Keratinocyte (primary cell): ENCODE measurements at regions not wholly inside any gene's neighbourhood (a gene's known extent, or its start where the extent isn't known, plus 50 kb on each side); places are given as distances from the start of the nearest gene placed in this dataset.

Experiments used
- CTCF ChIP-seq, 3 experiments: IDR thresholded peaks in 1 of 3; conservative IDR thresholded peaks in 1 of 3; optimal IDR thresholded peaks in 1 of 3; 2 replicates in 2 of 3; 3 replicates in 1 of 3; pipeline versions ENCODE3 to v1.5.1; 2011; ENCODE audit warnings: low read length in 3 of 3, mild to moderate bottlenecking in 3 of 3, moderate library complexity in 2 of 3, control low read depth in 1 of 3, inconsistent platforms in 1 of 3; ENCODE audit not compliant: insufficient read depth in 2 of 3; ENCODE audit errors: extremely low read depth in 1 of 3
- EZH2 ChIP-seq: IDR thresholded peaks from one replicate; pipeline ENCODE4 v1.6.1; 2012; ENCODE audit warnings: inconsistent platforms, mild to moderate bottlenecking, low read length, moderate library complexity

- TF ChIP-seq CTCF (optimal IDR thresholded peaks at IDR 0.05 in 1 of 3, IDR thresholded peaks at IDR 0.05 in 1 of 3, conservative IDR thresholded peaks at IDR 0.05 in 1 of 3; ENCODE audit: extremely low read depth in 1 of 3, insufficient read depth in 2 of 3, low read length in 3 of 3) (no peak), EZH2 (no peak)
Measured at GRCh38 chr18:56489893-56490292, 148.5 kb downstream of the TXNL1 start.
